SJSA1 (cell line): ENCODE measurements at regions not wholly inside any gene's neighbourhood (a gene's known extent, or its start where the extent isn't known, plus 50 kb on each side); places are given as distances from the start of the nearest gene placed in this dataset.

Experiments used
- DNase-seq, 2 experiments: peaks; one replicate each; pipeline ENCODE4 v3.0.0-alpha.2; 2015 to 2020; ENCODE audit warnings: low spot score in 2 of 2, low read depth in 1 of 2
- H3K27ac ChIP-seq: fragments of 250-450 bp; sonication (Bioruptor Pico); 2 replicates; pipeline ENCODE4 v1.5.1; 2020; ENCODE audit warnings: mild to moderate bottlenecking, moderate library complexity
- H3K27me3 ChIP-seq: fragments of 250-450 bp; sonication (Bioruptor Pico); replicated peaks from 2 replicates; pipeline ENCODE4 v1.5.1; 2020; ENCODE audit warnings: mild to moderate bottlenecking, moderate library complexity
- H3K36me3 ChIP-seq: fragments of 250-450 bp; sonication (Bioruptor Pico); 2 replicates; pipeline ENCODE4 v1.5.1; 2020; ENCODE audit warnings: mild to moderate bottlenecking
- H3K4me1 ChIP-seq: fragments of 250-450 bp; sonication (Bioruptor Pico); replicated peaks from 2 replicates; pipeline ENCODE4 v1.6.1; 2021; ENCODE audit warnings: mild to moderate bottlenecking
- H3K4me3 ChIP-seq: fragments of 250-450 bp; sonication (Bioruptor Pico); 2 replicates; pipeline ENCODE4 v1.5.1; 2020; ENCODE audit warnings: mild to moderate bottlenecking
- H3K9me3 ChIP-seq: fragments of 250-450 bp; sonication (Bioruptor Pico); replicated peaks from 2 replicates; pipeline ENCODE4 v1.5.1; 2020; ENCODE audit warnings: mild to moderate bottlenecking

DNA sequence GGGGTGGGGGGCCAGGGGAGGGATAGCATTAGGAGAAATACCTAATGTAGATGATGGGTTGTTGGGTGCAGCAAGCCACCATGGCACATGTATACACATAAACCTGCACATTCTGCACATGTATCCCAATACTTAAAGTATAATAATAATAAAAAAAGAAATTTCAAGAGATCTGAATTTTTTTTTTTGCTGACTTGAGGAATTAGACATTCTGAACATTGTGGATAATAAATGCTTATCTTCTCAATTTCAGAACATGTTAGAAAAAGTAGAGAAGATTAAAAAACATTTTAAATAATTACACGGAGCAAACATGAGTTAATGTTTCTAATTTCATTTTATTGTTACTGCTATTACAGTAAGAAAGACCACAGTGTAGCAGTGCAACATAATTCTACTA, 230.4 kb downstream of the DTHD1 start:
- no peaks in the 10 kb centered on the region for H3K9me3 ChIP-seq
- H3K27me3 ChIP-seq = no peaks in the 10 kb centered on the region
- no peak overlapping the region for H3K27ac ChIP-seq
- DNase-seq = no peak
- H3K4me1 ChIP-seq = no peaks in the 10 kb centered on the region
- H3K4me3 ChIP-seq = no peak overlapping the region
- no peaks in the 10 kb centered on the region for H3K36me3 ChIP-seq

DNA sequence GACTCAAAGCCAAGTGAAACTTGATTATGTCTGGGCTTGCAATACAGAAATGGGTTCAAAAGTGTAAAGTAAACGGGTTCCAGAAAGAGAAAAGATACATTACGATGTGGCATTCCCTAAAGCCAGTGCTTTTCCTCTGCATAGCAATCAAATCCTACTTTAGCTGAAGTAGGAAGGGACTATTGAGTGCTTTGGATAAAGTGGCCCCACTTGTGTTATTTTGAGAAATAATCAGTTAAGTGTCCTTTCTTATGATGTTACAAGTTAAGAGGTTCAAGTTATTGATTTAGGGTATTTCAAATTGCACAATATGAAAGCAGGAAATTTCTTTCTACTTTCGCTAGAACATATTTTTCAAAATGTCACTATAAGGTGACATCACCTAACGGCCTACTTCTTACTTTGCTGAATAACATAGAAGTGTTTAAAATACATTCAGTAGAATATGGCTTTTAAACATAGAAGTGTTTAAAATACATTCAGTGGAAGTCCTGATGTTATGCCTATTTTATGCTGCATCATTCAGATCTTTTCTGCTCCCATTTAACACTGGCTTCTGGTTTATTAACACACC, 235.2 kb downstream of the DTHD1 start:
- H3K27ac ChIP-seq = no peak overlapping the region
- no peaks in the 10 kb centered on the region for H3K4me1 ChIP-seq
- no peak overlapping the region for H3K4me3 ChIP-seq
- no peaks in the 10 kb centered on the region for H3K27me3 ChIP-seq
- no peaks in the 10 kb centered on the region for H3K36me3 ChIP-seq
- DNase-seq = no peak
- H3K9me3 ChIP-seq = no peaks in the 10 kb centered on the region

DNA sequence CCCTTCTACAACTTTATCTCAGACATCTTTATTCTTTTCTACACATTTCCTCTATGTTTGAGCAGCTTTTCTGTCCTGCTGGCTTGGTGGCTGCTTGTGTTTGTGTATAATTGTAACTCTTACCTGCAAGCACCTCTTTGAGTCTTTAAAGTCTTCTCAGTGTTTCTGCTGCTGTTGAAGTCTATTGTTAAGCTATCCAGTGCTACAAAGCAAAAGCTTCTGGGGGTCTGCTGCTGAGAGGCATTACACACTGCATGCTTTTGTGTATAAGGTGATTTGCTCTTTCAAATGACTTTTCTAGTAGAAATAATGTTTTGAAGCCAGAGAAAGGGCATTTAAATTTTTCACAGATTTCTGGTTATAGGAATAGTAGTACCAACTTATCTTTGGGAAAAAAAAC, 241.8 kb downstream of the DTHD1 start:
- Histone ChIP-seq H3K27me3 (no peaks in the 10 kb centered on the region), H3K4me1 (no peaks in the 10 kb centered on the region), H3K27ac (no peak overlapping the region), H3K9me3 (no peaks in the 10 kb centered on the region), H3K4me3 (no peak overlapping the region), H3K36me3 (no peaks in the 10 kb centered on the region)
- no peak for DNase-seq

GRCh38 chr4:36532670-36533379, 251.4 kb downstream of the DTHD1 start:
- DNase-seq = no peak
- Histone ChIP-seq H3K27ac (no peak overlapping the region), H3K27me3 (no peaks in the 10 kb centered on the region), H3K36me3 (no peaks in the 10 kb centered on the region), H3K4me3 (no peak overlapping the region), H3K4me1 (no peaks in the 10 kb centered on the region), H3K9me3 (no peaks in the 10 kb centered on the region)

- Histone ChIP-seq H3K36me3 (no peaks in the 10 kb centered on the region), H3K4me3 (no peak overlapping the region), H3K27ac (no peak overlapping the region), H3K27me3 (no peaks in the 10 kb centered on the region), H3K4me1 (no peaks in the 10 kb centered on the region), H3K9me3 (no peaks in the 10 kb centered on the region)
- no peak for DNase-seq
These were observed 252.5 kb downstream of the DTHD1 start for GRCh38 chr4:36533944-36534343.

DNA sequence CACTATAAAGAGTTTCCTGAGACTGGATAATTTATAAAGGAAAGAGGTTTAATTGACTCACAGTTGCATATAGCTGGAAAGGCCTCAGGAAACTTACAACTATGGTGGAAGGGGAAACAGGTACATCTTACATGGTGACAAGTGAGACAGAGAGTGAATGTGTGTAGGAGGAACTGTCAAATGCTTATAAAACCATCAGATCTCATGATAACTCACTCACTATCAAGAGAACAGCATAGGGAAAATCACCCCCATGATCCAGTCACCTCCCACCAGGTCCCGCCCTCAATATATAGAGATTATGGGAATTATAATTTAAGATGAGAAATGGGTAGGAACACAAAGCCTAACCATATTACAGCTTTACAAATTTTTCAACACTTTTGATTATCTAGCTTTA, 266.0 kb downstream of the DTHD1 start:
- no peak overlapping the region for H3K27ac ChIP-seq

DNA sequence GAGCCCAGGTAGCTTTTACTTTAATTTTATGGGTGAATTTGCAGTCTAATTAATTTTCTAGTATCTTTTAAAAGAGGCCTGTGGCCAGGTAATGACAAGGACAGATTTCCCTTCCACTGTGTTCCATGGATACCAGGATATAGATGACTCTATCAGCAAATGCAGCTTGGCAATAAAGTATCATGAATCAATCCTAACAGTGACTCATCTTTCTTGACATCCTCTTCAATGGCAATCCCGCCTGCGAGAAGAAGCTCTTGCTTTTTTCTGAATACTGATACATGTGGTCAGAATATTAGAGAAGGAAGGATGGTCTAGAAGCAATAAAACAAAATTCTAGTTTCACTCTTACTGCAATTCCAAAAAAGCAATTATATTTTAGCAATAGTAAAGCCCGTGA, 267.8 kb downstream of the DTHD1 start:
- no peaks in the 10 kb centered on the region for H3K9me3 ChIP-seq
- no peak overlapping the region for H3K4me3 ChIP-seq
- H3K4me1 ChIP-seq = no peaks in the 10 kb centered on the region
- H3K27ac ChIP-seq = no peak overlapping the region
- no peak for DNase-seq
- H3K27me3 ChIP-seq = no peaks in the 10 kb centered on the region
- H3K36me3 ChIP-seq = no peaks in the 10 kb centered on the region

More for the DNA sequence above, 266.0 kb downstream of the DTHD1 start:
- Histone ChIP-seq H3K9me3 (no peaks in the 10 kb centered on the region), H3K27me3 (no peaks in the 10 kb centered on the region), H3K4me3 (no peak overlapping the region), H3K4me1 (no peaks in the 10 kb centered on the region), H3K36me3 (no peaks in the 10 kb centered on the region)
- no peak for DNase-seq

DNA sequence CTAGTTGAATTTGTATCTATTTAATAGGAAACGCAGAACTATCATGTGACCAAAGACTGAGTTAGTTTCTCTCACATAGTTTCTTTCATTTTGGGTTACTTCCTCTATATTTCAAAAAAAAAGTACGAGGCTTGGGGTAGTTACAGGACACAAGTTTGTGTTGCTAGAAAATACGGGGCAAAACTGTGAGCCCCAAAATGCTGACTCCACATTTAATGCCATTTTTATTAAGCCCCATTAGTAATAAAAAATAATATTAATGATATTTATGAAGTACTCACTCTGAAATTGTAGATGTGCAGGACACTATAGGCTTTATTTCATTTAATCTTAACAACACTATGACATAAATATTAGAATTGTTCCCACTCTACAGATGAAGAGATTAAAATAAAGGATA, 268.6 kb downstream of the DTHD1 start:
- no peak overlapping the region for H3K4me3 ChIP-seq
- no peak for DNase-seq

GRCh38 chr4:36551697-36552214, 270.3 kb downstream of the DTHD1 start:
- Histone ChIP-seq H3K36me3 (no peaks in the 10 kb centered on the region), H3K27me3 (no peaks in the 10 kb centered on the region), H3K4me1 (no peaks in the 10 kb centered on the region), H3K27ac (no peak overlapping the region), H3K9me3 (no peaks in the 10 kb centered on the region), H3K4me3 (no peak overlapping the region)
- no peak for DNase-seq

More for the DNA sequence above, 268.6 kb downstream of the DTHD1 start:
- no peaks in the 10 kb centered on the region for H3K27me3 ChIP-seq
- no peak overlapping the region for H3K27ac ChIP-seq
- no peaks in the 10 kb centered on the region for H3K9me3 ChIP-seq
- H3K4me1 ChIP-seq = no peaks in the 10 kb centered on the region
- H3K36me3 ChIP-seq = no peaks in the 10 kb centered on the region

GRCh38 chr4:36553029-36553428, 271.6 kb downstream of the DTHD1 start:
- no peaks in the 10 kb centered on the region for H3K27me3 ChIP-seq
- H3K27ac ChIP-seq = no peak overlapping the region
- DNase-seq = no peak
- no peaks in the 10 kb centered on the region for H3K9me3 ChIP-seq
- no peaks in the 10 kb centered on the region for H3K36me3 ChIP-seq
- no peaks in the 10 kb centered on the region for H3K4me1 ChIP-seq
- H3K4me3 ChIP-seq = no peak overlapping the region

GRCh38 chr4:36553453-36553852, 272.0 kb downstream of the DTHD1 start:
- H3K4me1 ChIP-seq = no peaks in the 10 kb centered on the region
- no peak overlapping the region for H3K27ac ChIP-seq
- H3K4me3 ChIP-seq = no peak overlapping the region
- no peak for DNase-seq
- H3K9me3 ChIP-seq = no peaks in the 10 kb centered on the region
- no peaks in the 10 kb centered on the region for H3K27me3 ChIP-seq
- no peaks in the 10 kb centered on the region for H3K36me3 ChIP-seq

- DNase-seq = no peak
- H3K4me3 ChIP-seq = no peak overlapping the region
- no peak overlapping the region for H3K27ac ChIP-seq
- no peaks in the 10 kb centered on the region for H3K36me3 ChIP-seq
- H3K27me3 ChIP-seq = no peaks in the 10 kb centered on the region
- no peaks in the 10 kb centered on the region for H3K9me3 ChIP-seq
- no peaks in the 10 kb centered on the region for H3K4me1 ChIP-seq
These were observed 275.6 kb downstream of the DTHD1 start for GRCh38 chr4:36556984-36557383.

DNA sequence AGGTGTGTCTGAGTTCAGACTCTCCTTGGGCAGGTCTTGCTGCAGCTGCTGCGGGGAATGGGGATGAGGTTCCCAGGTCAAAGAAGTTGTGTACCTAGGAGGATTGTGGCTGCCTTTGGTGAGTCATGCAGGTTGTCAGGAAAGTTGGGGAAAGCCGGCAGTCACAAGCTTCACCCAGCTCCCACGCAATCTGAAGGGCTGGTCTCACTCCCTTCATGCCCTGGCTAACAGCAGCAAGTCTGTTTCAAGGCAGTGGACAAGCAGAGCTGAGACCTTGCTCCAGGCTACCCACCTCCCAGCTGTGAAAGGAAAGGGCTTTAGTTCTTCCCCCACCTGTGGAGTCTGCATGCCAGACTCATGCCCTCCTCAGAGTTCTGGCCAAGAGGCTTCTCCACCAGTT, 287.2 kb downstream of the DTHD1 start:
- H3K4me3 ChIP-seq = no peak overlapping the region
- H3K36me3 ChIP-seq = no peaks in the 10 kb centered on the region
- no peak for DNase-seq
- no peaks in the 10 kb centered on the region for H3K9me3 ChIP-seq
- H3K4me1 ChIP-seq = no peaks in the 10 kb centered on the region
- H3K27ac ChIP-seq = no peak overlapping the region
- no peaks in the 10 kb centered on the region for H3K27me3 ChIP-seq

- no peak overlapping the region for H3K4me3 ChIP-seq
- no peak overlapping the region for H3K27ac ChIP-seq
- H3K27me3 ChIP-seq = no peaks in the 10 kb centered on the region
- no peaks in the 10 kb centered on the region for H3K4me1 ChIP-seq
- no peak for DNase-seq
- H3K36me3 ChIP-seq = no peaks in the 10 kb centered on the region
- H3K9me3 ChIP-seq = no peaks in the 10 kb centered on the region
These were observed 292.0 kb downstream of the DTHD1 start for GRCh38 chr4:36573441-36573840.

GRCh38 chr4:36574816-36575215, 293.4 kb downstream of the DTHD1 start:
- no peak overlapping the region for H3K27ac ChIP-seq
- H3K4me1 ChIP-seq = no peaks in the 10 kb centered on the region
- H3K4me3 ChIP-seq = no peak overlapping the region
- H3K9me3 ChIP-seq = no peaks in the 10 kb centered on the region
- H3K27me3 ChIP-seq = no peaks in the 10 kb centered on the region
- H3K36me3 ChIP-seq = no peaks in the 10 kb centered on the region
- DNase-seq = no peak
